IMR-90 (cell line): ENCODE measurements at regions not wholly inside any gene's neighbourhood (a gene's known extent, or its start where the extent isn't known, plus 50 kb on each side); places are given as distances from the start of the nearest gene placed in this dataset.

Experiments
- ATAC-seq: fragments of 200-7000 bp; cut with Tn5 transposase; 2 replicates; pipeline ENCODE4 v1.9.1; 2020; ENCODE audit warnings: low read depth, mild to moderate bottlenecking, moderate library complexity
- BruUV-seq: library from RNA; stranded (reverse); fragments of 400-500 nt; replicated peaks from 2 replicates; lab custom pipeline; 2021; lab: Mats Ljungman, UMichigan
- CTCF ChIA-PET: fragments of 300-600 bp; formaldehyde crosslinking; extraction: SDS; loops from one replicate; lab custom pipeline; 2021; ENCODE audit warnings: antibody characterized with exemption; lab: Yijun Ruan, JAX
- POLR2A ChIA-PET: fragments of 300-600 bp; sonication (Branson Sonifier 250); formaldehyde crosslinking; loops from one replicate; lab custom pipeline; 2022; ENCODE audit warnings: antibody characterized with exemption; ENCODE audit not compliant: unreplicated experiment; lab: Charles Lee
- DNase-seq: peaks from one replicate; pipeline ENCODE4 v3.0.0; 2013
- H2AFZ ChIP-seq: replicated peaks from 2 replicates; pipeline ENCODE3; 2013; ENCODE audit warnings: low read length, mild to moderate bottlenecking; ENCODE audit not compliant: poor library complexity
- H2AK5ac ChIP-seq: 2 replicates; pipeline ENCODE4 v1.6.1; 2013; ENCODE audit warnings: low read depth, low read length, inconsistent platforms
- H2AK9ac ChIP-seq: replicated peaks from 2 replicates; pipeline ENCODE3; 2013; ENCODE audit warnings: mild to moderate bottlenecking, low read depth, low read length, moderate library complexity; ENCODE audit not compliant: poor library complexity
- H2BK120ac ChIP-seq: 2 replicates; pipeline ENCODE4 v1.6.1; 2013; ENCODE audit warnings: low read depth, low read length, inconsistent platforms
- H2BK15ac ChIP-seq: 3 replicates; pipeline ENCODE4 v1.6.1; 2013; ENCODE audit warnings: low read depth, low read length, inconsistent platforms
- H2BK20ac ChIP-seq: 2 replicates; pipeline ENCODE4 v1.6.1; 2013; ENCODE audit warnings: low read depth, mild to moderate bottlenecking, inconsistent platforms, low read length, moderate library complexity
- H2BK5ac ChIP-seq: 2 replicates; pipeline ENCODE4 v1.6.1; 2013; ENCODE audit warnings: mild to moderate bottlenecking, low read depth, low read length, inconsistent platforms; ENCODE audit not compliant: poor library complexity, severe bottlenecking
- H3K14ac ChIP-seq: replicated peaks from 2 replicates; pipeline ENCODE4 v1.6.1; 2013; ENCODE audit warnings: low read depth, low read length, inconsistent platforms
- H3K18ac ChIP-seq: 2 replicates; pipeline ENCODE4 v1.6.1; 2013; ENCODE audit warnings: low read depth, low read length, control low read depth
- H3K23ac ChIP-seq: 2 replicates; pipeline ENCODE4 v1.6.1; 2013; ENCODE audit warnings: low read depth, low read length, inconsistent platforms
- H3K27ac ChIP-seq: 2 replicates; pipeline ENCODE4 v1.5.1; 2013; ENCODE audit warnings: mild to moderate bottlenecking, control low read depth, low read length; ENCODE audit not compliant: insufficient read depth
- H3K27me3 ChIP-seq: 2 replicates; pipeline ENCODE4 v1.6.1; 2013; ENCODE audit warnings: low read length; ENCODE audit not compliant: control insufficient read depth, insufficient read depth
- H3K36me3 ChIP-seq: 2 replicates; pipeline ENCODE4 v1.6.1; 2013; ENCODE audit warnings: low read length, mixed read lengths; ENCODE audit not compliant: control insufficient read depth, insufficient read depth
- H3K4ac ChIP-seq: 2 replicates; pipeline ENCODE4 v1.6.1; 2013; ENCODE audit warnings: low read depth, low read length, inconsistent platforms
- H3K4me1 ChIP-seq: 2 replicates; pipeline ENCODE4 v1.6.1; 2013; ENCODE audit warnings: low read length, mixed read lengths; ENCODE audit not compliant: control insufficient read depth, insufficient read depth
- H3K4me2 ChIP-seq: 2 replicates; pipeline ENCODE4 v1.6.1; 2013; ENCODE audit warnings: low read depth, mild to moderate bottlenecking, control low read depth, low read length, moderate library complexity
- H3K4me3 ChIP-seq: 2 replicates; pipeline ENCODE4 v1.5.1; 2013; ENCODE audit warnings: low read depth, mild to moderate bottlenecking, control low read depth, low read length, moderate library complexity; ENCODE audit not compliant: insufficient read depth
- H3K56ac ChIP-seq: 2 replicates; pipeline ENCODE4 v1.6.1; 2013; ENCODE audit warnings: low read length, inconsistent platforms; ENCODE audit not compliant: insufficient read depth; ENCODE audit errors: extremely low read depth
- H3K79me1 ChIP-seq, 2 experiments: 2 replicates each; pipeline ENCODE4 v1.6.1; 2013; ENCODE audit warnings: low read length in 2 of 2, inconsistent platforms in 1 of 2, low read depth in 1 of 2
- H3K9ac ChIP-seq: 2 replicates; pipeline ENCODE4 v1.6.1; 2013; ENCODE audit warnings: low read depth, low read length, control low read depth
- H3K9me1 ChIP-seq: 2 replicates; pipeline ENCODE4 v1.6.1; 2013; ENCODE audit warnings: low read length, inconsistent platforms; ENCODE audit not compliant: insufficient read depth
- H3K9me3 ChIP-seq: 2 replicates; pipeline ENCODE4 v1.6.1; 2013; ENCODE audit warnings: low read length; ENCODE audit not compliant: control insufficient read depth, insufficient read depth
- H4K20me1 ChIP-seq: 2 replicates; pipeline ENCODE4 v1.6.1; 2013; ENCODE audit warnings: low read length, inconsistent platforms; ENCODE audit not compliant: insufficient read depth
- H4K5ac ChIP-seq: 2 replicates; pipeline ENCODE4 v1.6.1; 2013; ENCODE audit warnings: mild to moderate bottlenecking, low read depth, low read length, control low read depth
- H4K8ac ChIP-seq, 2 experiments: 2 replicates each; pipeline ENCODE4 v1.6.1; 2013; ENCODE audit warnings: low read depth in 2 of 2, low read length in 2 of 2, control low read depth in 1 of 2, inconsistent platforms in 1 of 2
- H4K91ac ChIP-seq: 2 replicates; pipeline ENCODE4 v1.6.1; 2013; ENCODE audit warnings: low read depth, low read length, inconsistent platforms; ENCODE audit not compliant: insufficient read depth
- CEBPB ChIP-seq: IDR thresholded peaks from 2 replicates; pipeline ENCODE4 v1.6.1; 2012; ENCODE audit warnings: low read depth, low read length, improper control_type of control experiment
- ELK1 ChIP-seq: fragments of 150-350 bp; IDR thresholded peaks from 2 replicates; pipeline ENCODE4 v1.6.1; 2016; ENCODE audit warnings: low read depth, mild to moderate bottlenecking, low read length, moderate library complexity, borderline replicate concordance
- FOS ChIP-seq: fragments of 150-350 bp; IDR thresholded peaks from 2 replicates; pipeline ENCODE4 v1.6.1; 2016; ENCODE audit warnings: low read depth, low read length
- POLR2A ChIP-seq: IDR thresholded peaks from 2 replicates; pipeline ENCODE4 v1.6.1; 2012; ENCODE audit warnings: mild to moderate bottlenecking, low read depth, low read length
- RAD21 ChIP-seq: IDR thresholded peaks from 2 replicates; pipeline ENCODE4 v1.6.1; 2012; ENCODE audit warnings: low read length, improper control_type of control experiment
- SMC3 ChIP-seq: fragments of 150-350 bp; IDR thresholded peaks from 2 replicates; pipeline ENCODE4 v1.6.1; 2016; ENCODE audit warnings: low read depth, mild to moderate bottlenecking, antibody characterized with exemption, low read length, moderate library complexity
- USF2 ChIP-seq: fragments of 150-350 bp; IDR thresholded peaks from 2 replicates; pipeline ENCODE4 v1.6.1; 2017; ENCODE audit warnings: mild to moderate bottlenecking, antibody characterized with exemption, low read length, low read depth
- WGBS, 2 experiments: methylation state at CpG; one replicate each; pipeline versions ENCODE4 v1.1.5 to v1.1.7; 2013; ENCODE audit warnings: missing lambda C conversion rate in 2 of 2; ENCODE audit not compliant: insufficient read length in 1 of 2; ENCODE audit errors: extremely low coverage in 2 of 2; 5-methylcytosine and 5-hydroxymethylcytosine counted together
- dilution Hi-C: fragments of 300-500 bp; cut with HindIII; formaldehyde crosslinking; loops from one replicate; pipeline ENCODE4 v1.14.3; 2018; ENCODE audit warnings: low sequenced_read_pairs; ENCODE audit not compliant: unreplicated experiment
- in situ Hi-C: fragments of 300-500 bp; cut with MboI; formaldehyde crosslinking; loops from 3 replicates; pipeline ENCODE4 v1.14.3; 2019; ENCODE audit warnings: low sequenced_read_pairs, inconsistent platforms, mixed read lengths
- intact Hi-C: fragments of 100-400 bp; cut with micrococcal nuclease; formaldehyde crosslinking; loops from 2 replicates; pipeline ENCODE4 v1.10.0; 2022

GRCh38 chr10:33721509-33721908 lies 387.0 kb upstream of the NRP1 start:
- no peak for ATAC-seq

More at GRCh38 chr10:33721509-33721908, 387.0 kb upstream of the NRP1 start:
- no peak overlapping the region for H3K56ac ChIP-seq
- no peaks in the 10 kb centered on the region for H3K36me3 ChIP-seq
- 0 out of 2 replicates have a peak, but pooled peaks cover 2% of the 10 kb centered on the region for H3K9me3 ChIP-seq
- no peak overlapping the region for H3K4me2 ChIP-seq
- H3K4ac ChIP-seq: no peak overlapping the region
- BruUV-seq: no TSS peak
- H4K8ac ChIP-seq: no peak overlapping the region
- no peak overlapping the region for H2AFZ ChIP-seq
- no peak overlapping the region for H2AK5ac ChIP-seq
- no peak overlapping the region for H2BK120ac ChIP-seq
- H4K20me1 ChIP-seq: no peaks in the 10 kb centered on the region
- H3K79me1 ChIP-seq: no peaks in the 10 kb centered on the region
- TF ChIP-seq ELK1 (no peak), CEBPB (no peak), FOS (no peak), SMC3 (no peak), RAD21 (no peak), USF2 (no peak), POLR2A (no peak)
- dilution Hi-C loops (no loop called here), intact Hi-C loops (no loop called here), in situ Hi-C loops (no loop called here)
- ChIA-PET CTCF (no interaction called here), POLR2A (no interaction called here)
- H2BK5ac ChIP-seq: no peak overlapping the region
- no peaks in the 10 kb centered on the region for H3K4me1 ChIP-seq
- DNase-seq: no peak
- 100% methylated on average over 3 of the region's 7 CpGs; no CpG with 5 or more reads in 1 of the 2 experiments for WGBS, 2 experiments
- no peak overlapping the region for H2BK20ac ChIP-seq
- no peaks in the 10 kb centered on the region for H3K9me1 ChIP-seq
- no peak overlapping the region for H3K23ac ChIP-seq
- H2AK9ac ChIP-seq: no peak overlapping the region
- H2BK15ac ChIP-seq: no peak overlapping the region
- H3K27ac ChIP-seq: no peak overlapping the region
- no peak overlapping the region for H4K5ac ChIP-seq
- no peak overlapping the region for H4K91ac ChIP-seq
- no peak overlapping the region for H3K9ac ChIP-seq
- H3K4me3 ChIP-seq: no peak overlapping the region
- H3K18ac ChIP-seq: no peak overlapping the region
- H3K14ac ChIP-seq: no peak overlapping the region
- peaks cover under 1% of the 10 kb centered on the region; the same call in 1 of the 2 replicates for H3K27me3 ChIP-seq
